Mesendoderm (in vitro differentiated cells): ENCODE measurements at regions not wholly inside any gene's neighbourhood (a gene's known extent, or its start where the extent isn't known, plus 50 kb on each side); places are given as distances from the start of the nearest gene placed in this dataset.
"Not testable (repeated sequence)": the region's sequence is repeated elsewhere in the genome, so short reads cannot be mapped to it uniquely, and the experiment has no call there.

Experiments
- DNase-seq: peaks from one replicate; pipeline ENCODE4 v3.0.0; 2013
- H2AK5ac ChIP-seq: 2 replicates; pipeline ENCODE4 v1.6.1; 2013; ENCODE audit warnings: low read length, inconsistent platforms
- H2BK120ac ChIP-seq: 2 replicates; pipeline ENCODE4 v1.6.1; 2013; ENCODE audit warnings: low read depth, mild to moderate bottlenecking, low read length, moderate library complexity, mixed read lengths
- H2BK15ac ChIP-seq: replicated peaks from 2 replicates; pipeline ENCODE4 v1.6.1; 2013; ENCODE audit warnings: low read depth, mild to moderate bottlenecking, moderate library complexity
- H2BK5ac ChIP-seq: 2 replicates; pipeline ENCODE4 v1.6.1; 2013; ENCODE audit warnings: low read length, inconsistent platforms
- H3K18ac ChIP-seq: 2 replicates; pipeline ENCODE4 v1.6.1; 2013; ENCODE audit warnings: mild to moderate bottlenecking, low read length, mixed read lengths
- H3K23ac ChIP-seq: one replicate; pipeline ENCODE4 v1.6.1; 2013; ENCODE audit warnings: low read length
- H3K27ac ChIP-seq: 2 replicates; pipeline ENCODE4 v1.5.1; 2013; ENCODE audit warnings: low read depth, mild to moderate bottlenecking, inconsistent platforms, low read length, moderate library complexity
- H3K27me3 ChIP-seq: 2 replicates; pipeline ENCODE4 v1.6.1; 2013; ENCODE audit warnings: low read length, control low read depth, mild to moderate bottlenecking, inconsistent platforms; ENCODE audit not compliant: insufficient read depth, poor library complexity
- H3K36me3 ChIP-seq: 2 replicates; pipeline ENCODE4 v1.6.1; 2013; ENCODE audit warnings: low read length, inconsistent platforms; ENCODE audit not compliant: control insufficient read depth, insufficient read depth
- H3K4ac ChIP-seq: one replicate; pipeline ENCODE4 v1.6.1; 2013; ENCODE audit warnings: low read depth, mild to moderate bottlenecking, low read length, moderate library complexity
- H3K4me1 ChIP-seq: 2 replicates; pipeline ENCODE4 v1.6.1; 2013; ENCODE audit warnings: low read depth, low read length, inconsistent platforms; ENCODE audit not compliant: control insufficient read depth
- H3K4me2 ChIP-seq: 2 replicates; pipeline ENCODE4 v1.6.1; 2013; ENCODE audit warnings: low read length
- H3K4me3 ChIP-seq: 2 replicates; pipeline ENCODE4 v1.5.1; 2013; ENCODE audit warnings: mild to moderate bottlenecking, low read length
- H3K56ac ChIP-seq: one replicate; pipeline ENCODE4 v1.6.1; 2013; ENCODE audit warnings: low read length
- H3K79me1 ChIP-seq: 2 replicates; pipeline ENCODE4 v1.6.1; 2013; ENCODE audit warnings: low read length, inconsistent platforms
- H3K79me2 ChIP-seq: 2 replicates; pipeline ENCODE4 v1.6.1; 2013; ENCODE audit warnings: mild to moderate bottlenecking, low read length; ENCODE audit not compliant: control insufficient read depth, insufficient read depth
- H3K9ac ChIP-seq: 2 replicates; pipeline ENCODE4 v1.6.1; 2013; ENCODE audit warnings: low read length, inconsistent platforms
- H4K5ac ChIP-seq: one replicate; pipeline ENCODE4 v1.6.1; 2013; ENCODE audit warnings: low read length
- H4K8ac ChIP-seq: one replicate; pipeline ENCODE4 v1.6.1; 2013; ENCODE audit warnings: low read depth, mild to moderate bottlenecking, control low read depth, low read length, moderate library complexity
- WGBS: extraction: QIAGEN DNeasy Blood & Tissue Kit; methylation state at CpG from one replicate; pipeline ENCODE4 v1.1.7; 2013; ENCODE audit warnings: low lambda C conversion rate, missing lambda C conversion rate; ENCODE audit not compliant: insufficient coverage; ENCODE audit errors: extremely low coverage; 5-methylcytosine and 5-hydroxymethylcytosine counted together

GRCh38 chr7:81155654-81156373, 237.0 kb upstream of the SEMA3C start:
- no CpG with 5 or more reads among the region's 4 CpGs for WGBS
- H2AK5ac ChIP-seq = no peak overlapping the region
- no peak overlapping the region for H3K23ac ChIP-seq
- H3K79me2 ChIP-seq = no peaks in the 10 kb centered on the region
- no peak overlapping the region for H2BK120ac ChIP-seq
- no peaks in the 10 kb centered on the region for H3K79me1 ChIP-seq
- H4K8ac ChIP-seq = no peak overlapping the region
- H3K4ac ChIP-seq = no peak overlapping the region
- H2BK5ac ChIP-seq = no peak overlapping the region
- no peak overlapping the region for H4K5ac ChIP-seq
- H3K56ac ChIP-seq = no peak overlapping the region
- no peak overlapping the region for H3K4me2 ChIP-seq
- no peaks in the 10 kb centered on the region for H3K27me3 ChIP-seq
- no peak overlapping the region for H3K4me3 ChIP-seq
- no peaks in the 10 kb centered on the region for H3K36me3 ChIP-seq
- no peak overlapping the region for H3K18ac ChIP-seq
- H2BK15ac ChIP-seq = peak overlapping the region; percentile 36
- H3K4me1 ChIP-seq = peaks cover 3% of the 10 kb centered on the region
- peak; percentile 46 for DNase-seq
- no peak overlapping the region for H3K9ac ChIP-seq
- no peak overlapping the region for H3K27ac ChIP-seq

GRCh38 chr7:81154565-81154964, 235.7 kb upstream of the SEMA3C start:
- Histone ChIP-seq H3K4me3 (no peak overlapping the region), H3K4ac (no peak overlapping the region), H2BK5ac (no peak overlapping the region), H3K4me1 (peaks cover 3% of the 10 kb centered on the region), H3K79me2 (no peaks in the 10 kb centered on the region), H3K18ac (peak overlapping the region; percentile 68), H3K9ac (no peak overlapping the region), H3K27ac (peak overlapping the region; percentile 60), H4K8ac (no peak overlapping the region), H3K79me1 (no peaks in the 10 kb centered on the region), H2BK120ac (no peak overlapping the region), H4K5ac (no peak overlapping the region), H3K36me3 (no peaks in the 10 kb centered on the region), H3K27me3 (no peaks in the 10 kb centered on the region), H3K4me2 (no peak overlapping the region), H2AK5ac (no peak overlapping the region), H2BK15ac (no peak overlapping the region), H3K23ac (no peak overlapping the region), H3K56ac (no peak overlapping the region)
- peak; percentile 64 for DNase-seq
- no CpG with 5 or more reads among the region's 1 CpG for WGBS

GRCh38 chr7:81152925-81153324, 234.1 kb upstream of the SEMA3C start:
- H3K36me3 ChIP-seq, H3K4me3 ChIP-seq, H3K4me1 ChIP-seq, H3K27me3 ChIP-seq, H3K56ac ChIP-seq, H2AK5ac ChIP-seq, H3K4ac ChIP-seq, H2BK120ac ChIP-seq, H3K79me2 ChIP-seq, H4K8ac ChIP-seq, H3K9ac ChIP-seq, H3K79me1 ChIP-seq, H3K27ac ChIP-seq, H2BK15ac ChIP-seq, H4K5ac ChIP-seq, H2BK5ac ChIP-seq, H3K4me2 ChIP-seq, DNase-seq, H3K23ac ChIP-seq: not testable (repeated sequence)
- H3K18ac ChIP-seq = peak overlapping the region; percentile 18
- WGBS = no CpG with 5 or more reads among the region's 9 CpGs

GRCh38 chr7:81150951-81151361, 232.1 kb upstream of the SEMA3C start:
- Histone ChIP-seq H3K27ac (no peak overlapping the region), H3K4ac (no peak overlapping the region), H3K27me3 (no peaks in the 10 kb centered on the region), H3K79me2 (no peaks in the 10 kb centered on the region), H3K9ac (no peak overlapping the region), H3K18ac (no peak overlapping the region), H4K8ac (no peak overlapping the region), H2AK5ac (no peak overlapping the region), H2BK120ac (no peak overlapping the region), H3K23ac (no peak overlapping the region), H2BK5ac (no peak overlapping the region), H4K5ac (no peak overlapping the region), H3K4me2 (no peak overlapping the region), H3K4me3 (no peak overlapping the region), H3K79me1 (no peaks in the 10 kb centered on the region), H2BK15ac (no peak overlapping the region), H3K56ac (no peak overlapping the region), H3K36me3 (no peaks in the 10 kb centered on the region), H3K4me1 (peaks cover 3% of the 10 kb centered on the region)
- WGBS = no CpG with 5 or more reads among the region's 1 CpG
- DNase-seq = peak; percentile 22

GRCh38 chr7:81143856-81144255, 225.0 kb upstream of the SEMA3C start:
- Histone ChIP-seq H3K36me3 (no peaks in the 10 kb centered on the region), H2BK5ac (no peak overlapping the region), H2BK120ac (no peak overlapping the region), H3K79me2 (no peaks in the 10 kb centered on the region), H3K79me1 (no peaks in the 10 kb centered on the region), H3K27ac (no peak overlapping the region), H3K56ac (no peak overlapping the region), H2AK5ac (no peak overlapping the region), H4K8ac (no peak overlapping the region), H3K9ac (no peak overlapping the region), H3K18ac (no peak overlapping the region), H3K4me2 (no peak overlapping the region), H2BK15ac (no peak overlapping the region), H3K4ac (no peak overlapping the region), H3K4me3 (no peak overlapping the region), H4K5ac (no peak overlapping the region), H3K27me3 (no peaks in the 10 kb centered on the region), H3K23ac (no peak overlapping the region), H3K4me1 (no peaks in the 10 kb centered on the region)
- no CpG with 5 or more reads among the region's 2 CpGs for WGBS
- DNase-seq = no peak
